ENCODE measurements at regions not wholly inside any gene's neighbourhood (a gene's known extent, or its start where the extent isn't known, plus 50 kb on each side); places are given as distances from the start of the nearest gene placed in this dataset.

DNA sequence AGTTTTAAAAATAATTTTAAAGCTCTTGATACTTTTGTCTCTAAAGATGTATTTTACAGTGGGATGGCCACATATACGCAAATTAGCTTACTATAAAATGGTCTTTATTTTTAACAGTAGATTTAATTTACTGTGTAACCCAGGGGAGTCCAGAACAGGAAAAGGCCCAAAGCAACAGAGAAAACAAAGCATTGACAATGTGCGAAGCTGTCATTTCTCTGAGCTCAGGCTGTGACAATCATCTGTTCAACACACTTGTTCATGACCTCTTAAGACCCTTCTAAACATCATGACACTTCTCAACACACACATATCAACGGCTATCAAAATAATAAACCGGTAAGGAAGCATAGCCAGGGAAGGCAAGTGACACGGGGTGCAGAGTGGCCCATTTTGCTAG lies 499.6 kb upstream of the MPDZ start:
- no peaks in the 10 kb centered on the region for H4K20me1 ChIP-seq (ENCODE audit: insufficient read depth, low read length)
- no peak overlapping the region for H2AFZ ChIP-seq (ENCODE audit: low read length)
- no peaks in the 10 kb centered on the region for H3K79me2 ChIP-seq (ENCODE audit: insufficient read depth, low read depth, low read length)
- intact Hi-C loops (cut with micrococcal nuclease; ENCODE audit: unreplicated experiment): no loop called here
- TF ChIP-seq EZH2phosphoT487 (IDR thresholded peaks at IDR 0.05; ENCODE audit: borderline replicate concordance, low read depth, low read length): no peak
- TF ChIP-seq, protein P1, sequence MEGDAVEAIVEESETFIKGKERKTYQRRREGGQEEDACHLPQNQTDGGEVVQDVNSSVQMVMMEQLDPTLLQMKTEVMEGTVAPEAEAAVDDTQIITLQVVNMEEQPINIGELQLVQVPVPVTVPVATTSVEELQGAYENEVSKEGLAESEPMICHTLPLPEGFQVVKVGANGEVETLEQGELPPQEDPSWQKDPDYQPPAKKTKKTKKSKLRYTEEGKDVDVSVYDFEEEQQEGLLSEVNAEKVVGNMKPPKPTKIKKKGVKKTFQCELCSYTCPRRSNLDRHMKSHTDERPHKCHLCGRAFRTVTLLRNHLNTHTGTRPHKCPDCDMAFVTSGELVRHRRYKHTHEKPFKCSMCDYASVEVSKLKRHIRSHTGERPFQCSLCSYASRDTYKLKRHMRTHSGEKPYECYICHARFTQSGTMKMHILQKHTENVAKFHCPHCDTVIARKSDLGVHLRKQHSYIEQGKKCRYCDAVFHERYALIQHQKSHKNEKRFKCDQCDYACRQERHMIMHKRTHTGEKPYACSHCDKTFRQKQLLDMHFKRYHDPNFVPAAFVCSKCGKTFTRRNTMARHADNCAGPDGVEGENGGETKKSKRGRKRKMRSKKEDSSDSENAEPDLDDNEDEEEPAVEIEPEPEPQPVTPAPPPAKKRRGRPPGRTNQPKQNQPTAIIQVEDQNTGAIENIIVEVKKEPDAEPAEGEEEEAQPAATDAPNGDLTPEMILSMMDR (conservative IDR thresholded peaks at IDR 0.05; ENCODE audit: low read length): no peak
- no peaks in the 10 kb centered on the region for H3K9me3 ChIP-seq (ENCODE audit: low read length)
- BruUV-seq (replicated peaks): no TSS peak
- no peak overlapping the region for H3K27ac ChIP-seq (ENCODE audit: low read depth, low read length, poor library complexity, severe bottlenecking)
- no peak overlapping the region for H3K4me2 ChIP-seq (ENCODE audit: low read length)
- no peaks in the 10 kb centered on the region for H3K9me2 ChIP-seq (ENCODE audit: insufficient read depth, low read length)
- DNase-seq (ENCODE audit: low spot score): no peak
- no peaks in the 10 kb centered on the region for H3K4me1 ChIP-seq (ENCODE audit: insufficient read depth, low read length, poor library complexity, severe bottlenecking)
- no peaks in the 10 kb centered on the region for H3K36me3 ChIP-seq (ENCODE audit: insufficient read depth, low read length)
- no peak overlapping the region for H3K4me3 ChIP-seq (ENCODE audit: low read depth, low read length, poor library complexity, severe bottlenecking)
- ChIA-PET CTCF (ENCODE audit: unreplicated experiment) (no interaction called here), POLR2A (no interaction called here)

DNA sequence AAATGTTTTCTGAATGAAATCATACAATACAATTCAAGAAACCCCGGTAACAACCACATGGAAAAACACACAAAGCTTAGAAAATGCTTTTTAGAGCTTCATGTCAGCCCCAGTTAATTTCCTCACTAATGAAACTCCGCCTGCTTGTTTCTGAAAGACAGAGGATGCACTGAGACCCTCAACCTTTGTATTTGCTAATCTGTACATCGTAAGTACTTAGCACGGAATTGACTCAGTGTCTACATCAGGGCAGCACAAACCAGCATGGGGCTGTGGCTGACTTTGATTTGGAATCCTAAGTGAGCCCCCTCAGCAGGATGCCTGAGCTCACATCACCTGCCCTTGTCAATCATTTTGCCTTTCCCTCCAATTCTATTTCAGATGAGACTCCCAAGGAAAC lies 499.1 kb upstream of the MPDZ start:
- Histone ChIP-seq H3K4me3 (ENCODE audit: low read depth, low read length, poor library complexity, severe bottlenecking) (no peak overlapping the region), H3K4me1 (ENCODE audit: insufficient read depth, low read length, poor library complexity, severe bottlenecking) (no peaks in the 10 kb centered on the region), H3K79me2 (ENCODE audit: insufficient read depth, low read depth, low read length) (no peaks in the 10 kb centered on the region), H2AFZ (ENCODE audit: low read length) (no peak overlapping the region), H3K9me2 (ENCODE audit: insufficient read depth, low read length) (no peaks in the 10 kb centered on the region), H3K9me3 (ENCODE audit: low read length) (no peaks in the 10 kb centered on the region), H4K20me1 (ENCODE audit: insufficient read depth, low read length) (no peaks in the 10 kb centered on the region), H3K4me2 (ENCODE audit: low read length) (no peak overlapping the region), H3K36me3 (ENCODE audit: insufficient read depth, low read length) (no peaks in the 10 kb centered on the region), H3K27ac (ENCODE audit: low read depth, low read length, poor library complexity, severe bottlenecking) (no peak overlapping the region)
- POLR2A ChIA-PET: no interaction called here
- no TSS peak for BruUV-seq (replicated peaks)
- CTCF ChIA-PET (ENCODE audit: unreplicated experiment): no interaction called here
- intact Hi-C loops (cut with micrococcal nuclease; ENCODE audit: unreplicated experiment): no loop called here
- DNase-seq (ENCODE audit: low spot score): no peak
- TF ChIP-seq EZH2phosphoT487 (IDR thresholded peaks at IDR 0.05; ENCODE audit: borderline replicate concordance, low read depth, low read length): no peak
- TF ChIP-seq, protein P1 (conservative IDR thresholded peaks at IDR 0.05; ENCODE audit: low read length): no peak

DNA sequence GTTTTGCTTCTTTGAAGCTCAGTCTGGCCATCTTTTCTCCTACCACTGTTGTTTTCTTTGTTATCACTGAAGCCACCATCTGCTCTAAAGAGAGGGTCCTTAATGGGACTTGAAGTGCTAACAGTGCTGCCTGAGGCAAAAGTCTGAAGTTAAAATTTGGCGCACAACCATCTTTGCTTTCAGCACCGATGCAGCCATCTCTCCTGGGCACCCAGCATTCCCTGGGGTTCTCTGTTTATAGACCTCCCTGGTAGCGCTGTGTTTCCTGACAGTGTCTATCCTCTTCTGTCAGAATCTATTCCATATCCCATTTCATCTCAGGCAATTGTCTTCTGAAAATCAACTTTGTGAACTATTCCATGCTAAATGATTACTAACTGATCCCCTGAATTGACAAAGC lies 491.5 kb upstream of the MPDZ start:
- no TSS peak for BruUV-seq (replicated peaks)
- Histone ChIP-seq H3K36me3 (ENCODE audit: insufficient read depth, low read length) (no peaks in the 10 kb centered on the region), H3K79me2 (ENCODE audit: insufficient read depth, low read depth, low read length) (no peaks in the 10 kb centered on the region), H3K9me3 (ENCODE audit: low read length) (no peaks in the 10 kb centered on the region), H3K27ac (ENCODE audit: low read depth, low read length, poor library complexity, severe bottlenecking) (no peak overlapping the region), H2AFZ (ENCODE audit: low read length) (no peak overlapping the region), H4K20me1 (ENCODE audit: insufficient read depth, low read length) (no peaks in the 10 kb centered on the region), H3K4me3 (ENCODE audit: low read depth, low read length, poor library complexity, severe bottlenecking) (no peak overlapping the region), H3K4me1 (ENCODE audit: insufficient read depth, low read length, poor library complexity, severe bottlenecking) (no peaks in the 10 kb centered on the region), H3K9me2 (ENCODE audit: insufficient read depth, low read length) (no peaks in the 10 kb centered on the region), H3K4me2 (ENCODE audit: low read length) (no peak overlapping the region)
- ChIA-PET CTCF (ENCODE audit: unreplicated experiment) (no interaction called here), POLR2A (interaction anchor here (0.6 kb wide), 1 partner anchor 31 kb away, joined by 3 read pairs; no protein-coding TSS in a partner anchor)
- DNase-seq (ENCODE audit: low spot score): no peak
- intact Hi-C loops (cut with micrococcal nuclease; ENCODE audit: unreplicated experiment): no loop called here
- TF ChIP-seq, protein P1 (conservative IDR thresholded peaks at IDR 0.05; ENCODE audit: low read length): no peak
- TF ChIP-seq EZH2phosphoT487 (IDR thresholded peaks at IDR 0.05; ENCODE audit: borderline replicate concordance, low read depth, low read length): no peak

Measured in OCI-LY7 (cell line).